GM12878 (cell line): ENCODE measurements at regions not wholly inside any gene's neighbourhood (a gene's known extent, or its start where the extent isn't known, plus 50 kb on each side); places are given as distances from the start of the nearest gene placed in this dataset.

Source experiments
- ATAC-seq: fragments of 200-7000 bp; cut with Tn5 transposase; 3 replicates; pipeline ENCODE4 v1.9.1; 2020; ENCODE audit warnings: mild to moderate bottlenecking, moderate library complexity
- BruUV-seq: library from RNA; stranded (reverse); fragments of 400-500 nt; replicated peaks from 2 replicates; lab custom pipeline; 2021; lab: Mats Ljungman, UMichigan
- CTCF ChIA-PET: fragments of 300-600 bp; sonication (Branson Sonifier 250); formaldehyde crosslinking; extraction: SDS; loops from one replicate; lab custom pipeline; 2021; ENCODE audit warnings: inconsistent platforms; lab: Yijun Ruan, JAX
- POLR2A ChIA-PET: fragments of 350-600 bp; formaldehyde crosslinking; extraction: SDS; loops from one replicate; lab custom pipeline; 2021; ENCODE audit warnings: inconsistent platforms; lab: Charles Lee
- RAD21 ChIA-PET: fragments of 300-600 bp; sonication (Branson Sonifier 250); formaldehyde crosslinking; loops from one replicate; lab custom pipeline; 2023; ENCODE audit warnings: antibody characterized with exemption; ENCODE audit not compliant: unreplicated experiment; lab: Charles Lee
- SMC1A ChIA-PET: fragments of 300-600 bp; sonication (Branson Sonifier 250); formaldehyde crosslinking; loops from one replicate; lab custom pipeline; 2023; ENCODE audit not compliant: unreplicated experiment, uncharacterized antibody; lab: Charles Lee
- DNase-seq: peaks from one replicate; pipeline ENCODE4 v3.0.0-alpha.2; 2011; ENCODE audit warnings: low read depth, low spot score
- FAIRE-seq: peaks from 3 replicates; lab custom pipeline; 2011; peaks lifted over from hg19 to GRCh38; lab: Jason Lieb, UNC
- H2AFZ ChIP-seq: 2 replicates; pipeline ENCODE4 v1.6.0; 2011; ENCODE audit warnings: low read depth, low read length, control low read depth; ENCODE audit not compliant: control insufficient read depth
- H3K27ac ChIP-seq: 2 replicates; pipeline ENCODE4 v1.5.1; 2011; ENCODE audit warnings: control low read depth; ENCODE audit not compliant: control insufficient read depth, insufficient read depth
- H3K27me3 ChIP-seq, 2 experiments: replicated peaks in 1 of 2; 2 replicates each; pipeline versions ENCODE4 v1.6.0 to v1.6.1; 2011; ENCODE audit warnings: low read length in 1 of 2; ENCODE audit not compliant: control insufficient read depth in 2 of 2, insufficient read depth in 2 of 2
- H3K36me3 ChIP-seq, 2 experiments: 2 replicates each; pipeline ENCODE4 v1.5.1; 2011; ENCODE audit warnings: low read length in 1 of 2; ENCODE audit not compliant: control insufficient read depth in 2 of 2, insufficient read depth in 2 of 2
- H3K4me1 ChIP-seq: 2 replicates; pipeline ENCODE4 v1.6.1; 2011; ENCODE audit warnings: mild to moderate bottlenecking, low read length, moderate library complexity, mixed read lengths; ENCODE audit not compliant: control insufficient read depth, insufficient read depth
- H3K4me2 ChIP-seq: 2 replicates; pipeline ENCODE4 v1.6.0; 2011; ENCODE audit warnings: control low read depth; ENCODE audit not compliant: control insufficient read depth, insufficient read depth
- H3K4me3 ChIP-seq: fragments of 200-600 bp; sonication (generic); 2 replicates; pipeline ENCODE4 v1.5.1; 2016
- H3K79me2 ChIP-seq: 2 replicates; pipeline ENCODE4 v1.6.0; 2011; ENCODE audit warnings: low read length; ENCODE audit not compliant: control insufficient read depth, insufficient read depth
- H3K9ac ChIP-seq: 2 replicates; pipeline ENCODE4 v1.8.0; 2011; ENCODE audit warnings: low read length, control low read depth, mixed read lengths; ENCODE audit not compliant: control insufficient read depth, insufficient read depth
- H3K9me3 ChIP-seq: replicated peaks from 3 replicates; pipeline ENCODE4 v1.5.1; 2011; ENCODE audit warnings: mild to moderate bottlenecking, low read length; ENCODE audit not compliant: control insufficient read depth, insufficient read depth
- H4K20me1 ChIP-seq: 2 replicates; pipeline ENCODE4 v1.6.0; 2011; ENCODE audit not compliant: control insufficient read depth, insufficient read depth
- ASH2L ChIP-seq: fragments of 300-600, 200-600 bp; sonication (generic); IDR thresholded peaks from 2 replicates; pipeline ENCODE4 v1.6.1; 2017; ENCODE audit warnings: low read depth, mild to moderate bottlenecking, borderline replicate concordance
- BCL3 ChIP-seq: IDR thresholded peaks from 2 replicates; pipeline ENCODE4 v1.6.1; 2011; ENCODE audit warnings: borderline replicate concordance, low read depth, mild to moderate bottlenecking, moderate library complexity, low read length; ENCODE audit not compliant: insufficient read depth, poor library complexity, severe bottlenecking
- BMI1 ChIP-seq: fragments of 450-650 bp; IDR thresholded peaks from 2 replicates; pipeline ENCODE4 v1.6.1; 2016; ENCODE audit warnings: mild to moderate bottlenecking, moderate library complexity, borderline replicate concordance
- FOXK2 ChIP-seq: fragments of 450-650 bp; IDR thresholded peaks from 2 replicates; pipeline ENCODE4 v1.6.1; 2017; ENCODE audit warnings: mild to moderate bottlenecking, moderate library complexity
- FOXM1 ChIP-seq: IDR thresholded peaks from 2 replicates; pipeline ENCODE4 v1.6.1; 2012; ENCODE audit warnings: low read depth, mild to moderate bottlenecking, inconsistent platforms, low read length, moderate library complexity
- GABPA ChIP-seq: IDR thresholded peaks from 2 replicates; pipeline ENCODE4 v1.6.1; 2014; ENCODE audit warnings: antibody characterized with exemption, low read depth, mild to moderate bottlenecking, inconsistent platforms
- GATAD2B ChIP-seq: fragments of 450-650 bp; conservative IDR thresholded peaks from 2 replicates; pipeline ENCODE4 v1.6.1; 2017; ENCODE audit warnings: low read depth, mild to moderate bottlenecking, moderate library complexity
- MAX ChIP-seq: IDR thresholded peaks from 2 replicates; pipeline ENCODE4 v1.6.1; 2012; ENCODE audit warnings: low read depth, low read length, improper control_type of control experiment
- MYB ChIP-seq: fragments of 150-350 bp; IDR thresholded peaks from 2 replicates; pipeline ENCODE4 v1.6.1; 2014; ENCODE audit warnings: mild to moderate bottlenecking, low read depth, low read length, borderline replicate concordance
- NFYA ChIP-seq: IDR thresholded peaks from 2 replicates; pipeline ENCODE4 v1.6.1; 2011; ENCODE audit warnings: low read depth, mild to moderate bottlenecking, low read length, improper control_type of control experiment, borderline replicate concordance
- NR2F1 ChIP-seq: fragments of 450-650 bp; conservative IDR thresholded peaks from 2 replicates; pipeline ENCODE4 v1.6.1; 2017; ENCODE audit warnings: mild to moderate bottlenecking
- POLR2A ChIP-seq: IDR thresholded peaks from 2 replicates; pipeline ENCODE4 v1.6.1; 2011; ENCODE audit warnings: low read depth, mild to moderate bottlenecking, low read length
- RBBP5 ChIP-seq: fragments of 200-600 bp; sonication (generic); conservative IDR thresholded peaks from 2 replicates; pipeline ENCODE4 v1.6.1; 2016
- SIX5 ChIP-seq: IDR thresholded peaks from 2 replicates; pipeline ENCODE4 v1.6.1; 2011; ENCODE audit warnings: mild to moderate bottlenecking, low read depth, low read length, moderate library complexity; ENCODE audit not compliant: severe bottlenecking
- SMAD5 ChIP-seq: IDR thresholded peaks from 2 replicates; pipeline ENCODE4 v1.6.1; 2016; ENCODE audit warnings: antibody characterized with exemption, low read depth
- SPI1 ChIP-seq: IDR thresholded peaks from 2 replicates; pipeline ENCODE4 v1.6.1; 2011; ENCODE audit warnings: low read depth, mild to moderate bottlenecking, low read length, moderate library complexity, borderline replicate concordance; ENCODE audit not compliant: insufficient read depth
- STAT1 ChIP-seq: fragments of 450-650 bp; conservative IDR thresholded peaks from 2 replicates; pipeline ENCODE4 v1.6.1; 2014; ENCODE audit warnings: antibody characterized with exemption, mild to moderate bottlenecking
- ZNF274 ChIP-seq: IDR thresholded peaks from one replicate; pipeline ENCODE4 v1.8.0; 2011; ENCODE audit not compliant: insufficient read length, insufficient read depth
- ZZZ3 ChIP-seq: IDR thresholded peaks from 2 replicates; pipeline ENCODE4 v1.6.1; 2011; ENCODE audit warnings: low read depth; ENCODE audit not compliant: control insufficient read depth, insufficient read length
- WGBS: methylation state at CpG from one replicate; pipeline ENCODE4 v1.1.6; 2016; ENCODE audit warnings: low lambda C conversion rate; ENCODE audit not compliant: insufficient replicate concordance, insufficient coverage; ENCODE audit errors: missing lambda C conversion rate; 5-methylcytosine and 5-hydroxymethylcytosine counted together
- in situ Hi-C: fragments of 300-500 bp; cut with MboI; formaldehyde crosslinking; loops from 9 replicates; pipeline ENCODE4 v1.14.3; 2018; ENCODE audit warnings: mixed read lengths
- intact Hi-C: fragments of 100-400 bp; cut with micrococcal nuclease; formaldehyde crosslinking; loops from one replicate; pipeline ENCODE4 v1.14.2; 2022; ENCODE audit not compliant: unreplicated experiment

- TF ChIP-seq STAT1 (no peak), MYB (no peak), ASH2L (no peak), SPI1 (no peak)
Measured at GRCh38 chr5:170450061-170450669, 53.7 kb upstream of the KCNIP1 start (continued).

- Histone ChIP-seq H3K27ac (no peak overlapping the region), H3K9ac (no peak overlapping the region), H3K9me3 (no peaks in the 10 kb centered on the region; the same call in 2 of the 3 replicates), H2AFZ (no peak overlapping the region), H3K36me3 (no peaks in the 10 kb centered on the region), H3K4me2 (no peak overlapping the region), H3K4me1 (no peaks in the 10 kb centered on the region), H3K79me2 (no peaks in the 10 kb centered on the region), H4K20me1 (no peaks in the 10 kb centered on the region), H3K4me3 (no peak overlapping the region), H3K27me3 (peaks cover 3 to 5% of the 10 kb centered on the region in 2 experiments; a peak in 2 of 4 replicates)
- POLR2A ChIA-PET = no interaction called here
- BruUV-seq = no TSS peak
- WGBS = 4% methylated on average over 2 of the region's 2 CpGs
- FAIRE-seq = no peak
- RAD21 ChIA-PET = no interaction called here
- no peak for DNase-seq
- CTCF ChIA-PET = interaction anchor here (1.0 to 2.1 kb wide), 2 partner anchors 12 to 14 kb away, joined by 3 to 7 read pairs; no protein-coding TSS in a partner anchor
- TF ChIP-seq BMI1 (no peak), SIX5 (no peak), RBBP5 (no peak), ZNF274 (no peak), MAX (no peak), BCL3 (no peak), NFYA (no peak), SMAD5 (no peak), FOXK2 (no peak), GABPA (no peak), FOXM1 (no peak), NR2F1 (no peak), ZZZ3 (no peak), GATAD2B (no peak), POLR2A (no peak)
- ATAC-seq = no peak
- SMC1A ChIA-PET = no interaction called here
- intact Hi-C loops (no loop called here), in situ Hi-C loops (no loop called here)
Measured at GRCh38 chr5:170449232-170449631, 54.6 kb upstream of the KCNIP1 start.
